Astrocyte (in vitro differentiated cells and primary cell): ENCODE measurements at regions not wholly inside any gene's neighbourhood (a gene's known extent, or its start where the extent isn't known, plus 50 kb on each side); places are given as distances from the start of the nearest gene placed in this dataset.

Experiments used
- EZH2 ChIP-seq: IDR thresholded peaks from 2 replicates; pipeline ENCODE4 v1.6.1; 2012; ENCODE audit warnings: mild to moderate bottlenecking, low read length, inconsistent platforms; ENCODE audit not compliant: insufficient read depth
- TF ChIP-seq, protein P1 (sequence below): IDR thresholded peaks from 2 replicates; pipeline ENCODE4 v1.5.1; 2011; ENCODE audit warnings: low read depth, mild to moderate bottlenecking, inconsistent platforms, low read length, moderate library complexity; ENCODE audit not compliant: insufficient read depth

DNA sequence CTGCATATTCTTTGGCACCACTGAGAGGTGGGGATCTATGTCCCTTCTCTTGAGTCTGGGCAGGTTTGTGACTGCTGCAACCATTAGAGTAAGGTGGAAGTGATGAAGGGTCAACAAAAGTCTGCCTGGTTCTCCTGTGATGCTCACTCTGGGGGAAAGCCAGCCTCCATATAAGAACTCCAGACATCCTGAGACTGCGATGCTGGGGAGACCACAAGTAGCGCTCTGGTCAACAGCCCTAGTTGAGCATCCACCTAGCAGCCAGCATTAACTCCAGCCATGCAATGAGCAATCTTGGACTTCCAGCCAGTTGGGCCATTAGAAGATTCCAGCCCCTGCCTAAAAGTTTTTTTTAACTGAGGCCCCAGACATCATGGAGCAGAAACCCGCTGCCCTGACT is 62.8 kb downstream of the SCN11A start:
- TF ChIP-seq, protein P1, sequence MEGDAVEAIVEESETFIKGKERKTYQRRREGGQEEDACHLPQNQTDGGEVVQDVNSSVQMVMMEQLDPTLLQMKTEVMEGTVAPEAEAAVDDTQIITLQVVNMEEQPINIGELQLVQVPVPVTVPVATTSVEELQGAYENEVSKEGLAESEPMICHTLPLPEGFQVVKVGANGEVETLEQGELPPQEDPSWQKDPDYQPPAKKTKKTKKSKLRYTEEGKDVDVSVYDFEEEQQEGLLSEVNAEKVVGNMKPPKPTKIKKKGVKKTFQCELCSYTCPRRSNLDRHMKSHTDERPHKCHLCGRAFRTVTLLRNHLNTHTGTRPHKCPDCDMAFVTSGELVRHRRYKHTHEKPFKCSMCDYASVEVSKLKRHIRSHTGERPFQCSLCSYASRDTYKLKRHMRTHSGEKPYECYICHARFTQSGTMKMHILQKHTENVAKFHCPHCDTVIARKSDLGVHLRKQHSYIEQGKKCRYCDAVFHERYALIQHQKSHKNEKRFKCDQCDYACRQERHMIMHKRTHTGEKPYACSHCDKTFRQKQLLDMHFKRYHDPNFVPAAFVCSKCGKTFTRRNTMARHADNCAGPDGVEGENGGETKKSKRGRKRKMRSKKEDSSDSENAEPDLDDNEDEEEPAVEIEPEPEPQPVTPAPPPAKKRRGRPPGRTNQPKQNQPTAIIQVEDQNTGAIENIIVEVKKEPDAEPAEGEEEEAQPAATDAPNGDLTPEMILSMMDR: no peak
- TF ChIP-seq EZH2: no peak
